ENCODE measurements at regions not wholly inside any gene's neighbourhood (a gene's known extent, or its start where the extent isn't known, plus 50 kb on each side); places are given as distances from the start of the nearest gene placed in this dataset.

GRCh38 chr7:53531-53930, 138.8 kb upstream of the FAM20C start:
- no peak for DNase-seq (ENCODE audit: low read depth)
- in situ Hi-C loops (cut with HindIII; ENCODE audit: low pct_unique_long_range_greater_than_20kb, low sequenced_read_pairs), result no loop called here

- in situ Hi-C loops (cut with HindIII; ENCODE audit: low pct_unique_long_range_greater_than_20kb, low sequenced_read_pairs), result no loop called here
- DNase-seq (ENCODE audit: low read depth), result no peak
Observed at GRCh38 chr7:54615-55014, 137.8 kb upstream of the FAM20C start.

GRCh38 chr7:55690-56248, 136.6 kb upstream of the FAM20C start:
- DNase-seq (ENCODE audit: low read depth), result no peak
- in situ Hi-C loops (cut with HindIII; ENCODE audit: low pct_unique_long_range_greater_than_20kb, low sequenced_read_pairs), result no loop called here

GRCh38 chr7:56291-56913, 136.0 kb upstream of the FAM20C start:
- no peak for DNase-seq (ENCODE audit: low read depth)
- in situ Hi-C loops (cut with HindIII; ENCODE audit: low pct_unique_long_range_greater_than_20kb, low sequenced_read_pairs), result no loop called here

- in situ Hi-C loops (cut with HindIII; ENCODE audit: low pct_unique_long_range_greater_than_20kb, low sequenced_read_pairs), result no loop called here
Observed at GRCh38 chr7:57071-57470, 135.3 kb upstream of the FAM20C start.

GRCh38 chr7:57482-58255, 134.7 kb upstream of the FAM20C start:
- in situ Hi-C loops (cut with HindIII; ENCODE audit: low pct_unique_long_range_greater_than_20kb, low sequenced_read_pairs), result no loop called here

More at GRCh38 chr7:57071-57470, 135.3 kb upstream of the FAM20C start:
- no peak for DNase-seq (ENCODE audit: low read depth)

GRCh38 chr7:58316-58715, 134.1 kb upstream of the FAM20C start:
- in situ Hi-C loops (cut with HindIII; ENCODE audit: low pct_unique_long_range_greater_than_20kb, low sequenced_read_pairs), result no loop called here

More at GRCh38 chr7:57482-58255, 134.7 kb upstream of the FAM20C start:
- DNase-seq (ENCODE audit: low read depth), result no peak

GRCh38 chr7:59079-60016, 133.0 kb upstream of the FAM20C start:
- no peak for DNase-seq (ENCODE audit: low read depth)
- in situ Hi-C loops (cut with HindIII; ENCODE audit: low pct_unique_long_range_greater_than_20kb, low sequenced_read_pairs), result no loop called here

More at GRCh38 chr7:58316-58715, 134.1 kb upstream of the FAM20C start:
- no peak for DNase-seq (ENCODE audit: low read depth)

GRCh38 chr7:60017-60675, 132.2 kb upstream of the FAM20C start:
- no peak for DNase-seq (ENCODE audit: low read depth)
- in situ Hi-C loops (cut with HindIII; ENCODE audit: low pct_unique_long_range_greater_than_20kb, low sequenced_read_pairs), result no loop called here

GRCh38 chr7:60706-61105, 131.7 kb upstream of the FAM20C start:
- in situ Hi-C loops (cut with HindIII; ENCODE audit: low pct_unique_long_range_greater_than_20kb, low sequenced_read_pairs), result no loop called here
- no peak for DNase-seq (ENCODE audit: low read depth)

GRCh38 chr7:61111-61510, 131.3 kb upstream of the FAM20C start:
- no peak for DNase-seq (ENCODE audit: low read depth)
- in situ Hi-C loops (cut with HindIII; ENCODE audit: low pct_unique_long_range_greater_than_20kb, low sequenced_read_pairs), result no loop called here

- in situ Hi-C loops (cut with HindIII; ENCODE audit: low pct_unique_long_range_greater_than_20kb, low sequenced_read_pairs), result no loop called here
- no peak for DNase-seq (ENCODE audit: low read depth)
Observed at GRCh38 chr7:61576-62360, 130.6 kb upstream of the FAM20C start.

GRCh38 chr7:62361-63116, 129.8 kb upstream of the FAM20C start:
- no peak for DNase-seq (ENCODE audit: low read depth)
- in situ Hi-C loops (cut with HindIII; ENCODE audit: low pct_unique_long_range_greater_than_20kb, low sequenced_read_pairs), result no loop called here

GRCh38 chr7:63117-63480, 129.3 kb upstream of the FAM20C start:
- in situ Hi-C loops (cut with HindIII; ENCODE audit: low pct_unique_long_range_greater_than_20kb, low sequenced_read_pairs), result no loop called here
- DNase-seq (ENCODE audit: low read depth), result no peak

- no peak for DNase-seq (ENCODE audit: low read depth)
Observed at GRCh38 chr7:63521-64021, 128.8 kb upstream of the FAM20C start.

GRCh38 chr7:64098-64915, 128.1 kb upstream of the FAM20C start:
- in situ Hi-C loops (cut with HindIII; ENCODE audit: low pct_unique_long_range_greater_than_20kb, low sequenced_read_pairs), result no loop called here
- DNase-seq (ENCODE audit: low read depth), result no peak

More at GRCh38 chr7:63521-64021, 128.8 kb upstream of the FAM20C start:
- in situ Hi-C loops (cut with HindIII; ENCODE audit: low pct_unique_long_range_greater_than_20kb, low sequenced_read_pairs), result no loop called here
